Mucosa of rectum (tissue), 2 donors: ENCODE measurements at regions not wholly inside any gene's neighbourhood (a gene's known extent, or its start where the extent isn't known, plus 50 kb on each side); places are given as distances from the start of the nearest gene placed in this dataset.

ENCODE experiments used
- H3K27ac ChIP-seq, 2 donors: one replicate each; pipeline ENCODE4 v1.7.0; 2013; ENCODE audit warnings: inconsistent platforms in 2 of 2, low read depth in 2 of 2, low read length in 2 of 2
- H3K27me3 ChIP-seq, 2 donors: one replicate each; pipeline ENCODE4 v1.7.0; 2013; ENCODE audit warnings: low read length in 2 of 2; ENCODE audit not compliant: control insufficient read depth in 2 of 2, insufficient read depth in 2 of 2
- H3K36me3 ChIP-seq, 2 donors: one replicate each; pipeline ENCODE4 v1.7.0; 2013; ENCODE audit warnings: low read length in 2 of 2; ENCODE audit not compliant: control insufficient read depth in 2 of 2, insufficient read depth in 2 of 2
- H3K4me1 ChIP-seq, 2 donors: one replicate each; pipeline ENCODE4 v1.7.0; 2013; ENCODE audit warnings: low read length in 2 of 2, mild to moderate bottlenecking in 1 of 2; ENCODE audit not compliant: control insufficient read depth in 2 of 2, insufficient read depth in 2 of 2
- H3K4me3 ChIP-seq, 2 donors: one replicate each; pipeline ENCODE4 v1.7.0; 2013; ENCODE audit warnings: low read length in 2 of 2
- H3K9ac ChIP-seq, 2 donors: one replicate each; pipeline ENCODE4 v1.7.0; 2013; ENCODE audit warnings: low read length in 2 of 2, low read depth in 1 of 2, mild to moderate bottlenecking in 1 of 2
- H3K9me3 ChIP-seq, 2 donors: one replicate each; pipeline ENCODE4 v1.7.0; 2013; ENCODE audit warnings: low read length in 2 of 2; ENCODE audit not compliant: control insufficient read depth in 2 of 2
- donor health status: healthy.
- donor health status: Normal muscosa, but diverticular disease.

DNA sequence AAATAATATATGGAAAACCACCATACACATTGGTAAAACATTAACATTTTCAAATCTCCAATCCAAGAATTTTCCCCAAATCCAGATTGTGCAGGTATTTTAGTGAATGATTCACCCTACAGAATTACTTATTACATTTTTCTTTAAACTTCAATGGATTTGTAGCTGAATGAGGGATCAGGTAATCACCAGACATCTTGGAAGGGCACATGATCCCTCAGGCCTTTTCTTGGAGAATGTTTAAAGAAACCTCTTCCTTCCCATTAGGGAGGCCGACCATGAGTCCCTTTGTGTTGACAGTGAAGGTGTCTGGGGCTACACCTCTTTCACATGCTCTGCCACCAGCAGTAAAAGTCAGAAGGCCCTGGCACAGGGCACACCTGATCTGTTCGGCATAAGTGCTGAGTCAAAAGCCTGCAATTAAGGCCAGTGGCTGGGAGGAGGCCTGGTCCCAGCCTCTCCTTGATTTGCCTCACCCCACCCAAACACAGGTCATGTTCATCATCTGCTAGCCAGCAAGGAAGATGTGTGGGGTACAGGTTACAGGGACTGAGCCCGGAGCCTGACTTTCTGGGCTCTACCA, 207.7 kb downstream of the SNX10 start:
- Histone ChIP-seq H3K27ac (no peak overlapping the region), H3K27me3 (no peaks in the 10 kb centered on the region), H3K4me3 (no peak overlapping the region), H3K9me3 (no peaks in the 10 kb centered on the region), H3K36me3 (no peaks in the 10 kb centered on the region), H3K4me1 (no peaks in the 10 kb centered on the region), H3K9ac (no peak overlapping the region)

DNA sequence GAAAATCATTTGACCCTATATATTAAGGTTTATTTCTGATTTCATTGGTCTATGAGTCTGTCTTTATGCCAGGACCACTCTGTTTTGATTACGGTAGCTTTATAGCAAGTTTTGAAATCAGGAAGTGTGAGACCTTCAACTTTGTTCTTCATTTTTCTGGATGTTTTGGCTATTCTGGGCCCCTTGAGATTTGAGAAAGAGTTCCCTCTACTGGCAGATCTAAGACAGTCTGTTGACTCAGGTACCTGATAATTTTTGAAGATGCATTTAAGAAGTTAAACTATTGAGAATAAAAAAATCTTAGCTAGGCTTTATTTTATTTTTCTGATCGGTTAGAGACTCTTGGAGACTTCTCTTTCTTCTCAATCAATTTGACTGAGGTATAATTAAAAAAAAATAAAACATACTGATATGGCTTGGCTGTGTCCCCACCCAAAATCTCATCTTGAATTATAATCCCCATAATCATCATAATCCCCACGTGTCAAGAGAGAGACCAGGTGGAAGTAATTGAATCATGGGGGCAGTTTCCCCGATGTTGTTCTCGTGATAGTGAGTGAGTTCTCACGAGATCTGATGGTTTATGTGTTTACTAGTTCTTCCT, 209.2 kb downstream of the SNX10 start:
- Histone ChIP-seq H3K27ac (no peak overlapping the region), H3K36me3 (no peaks in the 10 kb centered on the region), H3K9me3 (no peaks in the 10 kb centered on the region), H3K9ac (no peak overlapping the region), H3K4me3 (no peak overlapping the region), H3K27me3 (no peaks in the 10 kb centered on the region), H3K4me1 (no peaks in the 10 kb centered on the region)

DNA sequence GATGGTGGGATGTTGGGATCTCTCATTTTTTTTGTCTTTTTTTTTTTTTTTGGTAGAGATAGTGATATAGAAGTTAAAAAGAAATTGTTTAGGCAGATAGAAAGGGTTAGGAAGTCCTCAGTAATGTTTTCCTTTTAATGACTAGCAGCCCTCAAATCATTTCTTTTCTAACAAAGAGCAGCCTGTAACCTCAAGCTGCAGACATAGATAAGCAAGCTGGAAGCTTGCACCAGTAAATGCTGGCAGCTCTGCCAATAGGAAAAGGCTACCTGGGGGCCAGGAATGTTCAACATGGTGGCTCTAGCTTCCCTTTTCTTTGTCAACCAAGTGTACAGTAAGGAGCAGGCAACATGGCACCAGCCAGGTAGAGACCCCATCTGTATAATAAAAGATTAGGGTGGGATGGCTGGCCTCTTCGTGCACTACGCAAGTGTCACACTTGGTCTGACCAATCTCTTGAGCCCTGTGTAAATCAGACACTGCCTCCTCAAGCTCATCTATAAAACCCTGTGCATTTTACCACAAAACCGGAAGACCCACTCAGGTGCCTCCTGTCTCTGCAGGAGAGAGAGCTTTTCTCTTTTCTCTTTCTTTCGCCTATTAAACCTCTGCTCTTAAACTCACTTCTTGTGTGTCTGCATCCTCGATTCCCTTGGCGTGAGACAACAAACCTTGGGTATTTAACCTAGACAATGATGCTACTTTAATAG, 212.9 kb downstream of the SNX10 start:
- peaks cover 3 to 7% of the 10 kb centered on the region in 2 donors for H3K4me1 ChIP-seq
- no peak overlapping the region for H3K27ac ChIP-seq
- no peaks in the 10 kb centered on the region for H3K27me3 ChIP-seq
- H3K4me3 ChIP-seq, result no peak overlapping the region
- no peaks in the 10 kb centered on the region for H3K36me3 ChIP-seq
- no peaks in the 10 kb centered on the region for H3K9me3 ChIP-seq
- no peak overlapping the region for H3K9ac ChIP-seq

DNA sequence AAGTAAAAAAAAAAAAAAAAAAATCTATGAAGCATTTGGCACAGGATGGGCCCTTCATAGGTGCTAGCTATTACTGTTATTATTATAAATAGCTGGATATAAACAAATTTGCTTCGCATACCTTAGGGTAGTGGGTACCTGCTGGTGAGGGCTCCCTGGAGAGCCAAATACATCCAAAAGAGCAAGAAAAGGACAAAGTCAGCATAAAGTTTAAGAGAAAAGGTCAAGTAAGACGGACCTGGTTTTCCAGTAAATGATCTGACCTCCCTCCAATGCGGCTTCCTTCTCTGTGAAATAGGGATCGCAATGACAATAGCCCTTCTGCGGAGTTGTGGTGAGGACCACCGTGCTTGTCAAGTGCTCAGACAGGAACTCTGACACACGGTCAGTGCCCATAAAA, 214.5 kb downstream of the SNX10 start:
- Histone ChIP-seq H3K27me3 (no peaks in the 10 kb centered on the region), H3K36me3 (no peaks in the 10 kb centered on the region), H3K9ac (no peak overlapping the region), H3K4me3 (no peak overlapping the region), H3K9me3 (no peaks in the 10 kb centered on the region), H3K4me1 (peaks cover 3 to 7% of the 10 kb centered on the region in 2 donors), H3K27ac (no peak overlapping the region)

DNA sequence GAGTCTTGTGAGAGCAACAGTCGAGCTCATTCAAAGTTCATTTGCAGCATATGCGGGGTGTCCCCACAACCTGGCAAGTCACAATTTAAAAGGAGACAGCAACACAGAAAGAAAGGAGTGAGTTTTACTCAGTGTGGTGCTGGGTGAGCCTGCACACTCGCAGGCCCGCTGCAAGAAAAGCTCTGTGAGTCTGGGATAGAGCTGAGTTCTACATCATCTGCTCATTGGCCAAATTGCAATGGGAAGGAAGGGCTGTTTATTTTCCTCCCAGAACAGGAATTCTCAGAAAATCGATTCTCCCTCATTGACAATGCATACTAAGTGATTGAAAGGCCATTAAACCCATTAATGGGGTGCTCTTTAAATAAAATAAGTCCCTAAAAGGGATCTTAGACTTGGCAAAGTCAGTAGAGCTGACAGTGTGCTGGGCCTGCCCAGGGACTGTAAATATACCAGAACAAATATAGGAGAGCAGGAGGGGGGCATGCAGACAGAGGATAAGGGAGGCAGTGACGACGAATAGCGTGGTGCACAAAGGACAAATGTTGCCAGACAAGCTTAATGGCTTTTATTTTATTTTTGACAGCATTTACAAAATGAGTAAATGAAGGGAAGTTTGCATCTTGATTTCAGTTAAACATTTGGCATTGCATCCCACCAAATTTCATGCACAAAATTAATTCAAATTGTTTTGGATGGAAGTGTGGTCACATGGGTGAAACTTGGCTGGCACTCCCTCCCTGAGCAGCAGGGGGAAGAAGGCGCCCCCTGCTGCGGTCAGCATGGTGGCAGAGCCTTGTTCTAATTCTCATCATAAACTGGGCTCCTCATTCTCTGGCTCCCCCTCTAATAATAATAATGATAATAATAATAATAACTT, 215.7 kb downstream of the SNX10 start:
- Histone ChIP-seq H3K36me3 (no peaks in the 10 kb centered on the region), H3K9ac (no peak overlapping the region), H3K9me3 (no peaks in the 10 kb centered on the region), H3K4me3 (no peak overlapping the region), H3K27me3 (no peaks in the 10 kb centered on the region), H3K4me1 (peaks cover 3 to 7% of the 10 kb centered on the region in 2 donors), H3K27ac (no peak overlapping the region)

DNA sequence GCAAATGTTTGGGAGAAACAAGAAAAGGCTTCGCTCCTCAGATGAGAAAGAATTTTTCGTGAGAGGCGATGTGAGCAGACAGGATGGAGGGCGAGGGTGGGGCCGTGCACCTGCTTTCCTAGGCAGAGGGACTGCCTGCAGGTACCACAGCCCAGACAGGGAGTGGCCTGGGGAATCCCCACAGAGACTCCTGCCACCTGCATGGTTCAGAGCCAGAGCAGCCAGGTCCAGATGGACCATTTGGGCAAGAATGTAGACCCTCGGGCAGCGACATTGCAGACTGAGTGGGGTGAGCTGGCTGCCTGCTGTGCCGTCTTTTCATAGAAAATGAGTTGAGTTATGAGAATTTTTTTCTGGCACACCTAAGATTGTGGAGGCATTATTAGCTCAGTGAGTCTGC, 216.8 kb downstream of the SNX10 start:
- H3K36me3 ChIP-seq, result no peaks in the 10 kb centered on the region
- no peak overlapping the region for H3K27ac ChIP-seq
- H3K4me3 ChIP-seq, result no peak overlapping the region
- H3K9ac ChIP-seq, result no peak overlapping the region
- H3K4me1 ChIP-seq, result peaks cover 3 to 7% of the 10 kb centered on the region in 2 donors
- H3K9me3 ChIP-seq, result no peaks in the 10 kb centered on the region
- H3K27me3 ChIP-seq, result no peaks in the 10 kb centered on the region

DNA sequence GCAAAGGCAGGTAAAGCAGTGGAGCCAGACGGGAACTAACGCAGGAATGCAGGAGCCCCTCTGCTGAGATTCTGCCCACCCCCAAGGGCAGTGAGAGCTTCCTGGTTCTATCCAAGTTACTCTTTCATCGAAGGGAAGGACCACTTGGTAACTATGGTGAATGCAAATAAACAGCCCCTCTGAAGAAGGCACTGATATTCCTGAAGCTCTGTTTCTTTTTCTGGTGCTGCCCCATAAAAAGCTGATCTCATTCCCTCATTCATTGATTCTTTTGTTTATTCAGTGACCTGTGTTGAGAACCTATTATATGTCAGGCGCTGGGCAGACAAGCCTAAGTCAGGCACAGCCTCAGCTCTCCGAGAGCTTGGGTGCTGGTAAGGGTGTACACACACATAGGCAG, 217.3 kb downstream of the SNX10 start:
- Histone ChIP-seq H3K9ac (no peak overlapping the region), H3K27ac (no peak overlapping the region), H3K4me3 (no peak overlapping the region), H3K4me1 (peaks cover 3 to 7% of the 10 kb centered on the region in 2 donors), H3K9me3 (no peaks in the 10 kb centered on the region), H3K27me3 (no peaks in the 10 kb centered on the region), H3K36me3 (no peaks in the 10 kb centered on the region)

DNA sequence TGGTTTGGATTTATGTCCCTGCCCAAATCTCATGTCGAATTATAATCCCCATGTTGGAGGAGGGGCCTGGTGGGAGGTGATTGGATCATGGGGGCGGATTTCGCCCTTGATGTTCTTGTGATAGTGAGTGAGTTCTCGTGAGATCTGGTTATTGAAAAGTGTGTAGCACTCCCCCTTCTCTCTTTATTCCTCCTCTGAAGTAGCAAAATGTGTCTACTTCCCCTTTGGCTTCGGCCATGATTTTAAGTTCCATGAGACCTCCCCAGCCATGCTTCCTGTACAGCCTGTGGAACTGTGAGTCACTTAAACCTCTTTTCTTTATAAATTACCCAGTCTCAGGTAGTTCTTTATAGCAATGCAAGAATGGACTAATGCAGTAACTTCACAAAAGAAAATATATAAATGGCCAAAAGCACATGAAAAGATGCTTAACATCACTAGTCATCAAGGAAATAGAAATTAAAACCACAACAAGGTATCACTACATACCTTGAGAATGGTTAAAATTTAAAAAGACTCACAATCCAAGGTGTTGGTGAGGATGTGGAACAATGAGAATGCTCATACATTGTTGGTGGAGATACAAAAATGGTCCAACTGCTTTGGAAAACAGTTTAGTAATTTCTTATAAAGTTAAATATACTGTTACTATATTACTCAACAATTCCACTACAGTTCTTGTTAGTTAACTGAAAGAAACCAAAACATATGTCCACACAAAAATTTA, 218.7 kb downstream of the SNX10 start:
- Histone ChIP-seq H3K4me1 (peaks cover 3 to 10% of the 10 kb centered on the region in 2 donors), H3K27ac (no peak overlapping the region), H3K27me3 (no peaks in the 10 kb centered on the region), H3K36me3 (no peaks in the 10 kb centered on the region), H3K4me3 (no peak overlapping the region), H3K9ac (no peak overlapping the region), H3K9me3 (no peaks in the 10 kb centered on the region)

DNA sequence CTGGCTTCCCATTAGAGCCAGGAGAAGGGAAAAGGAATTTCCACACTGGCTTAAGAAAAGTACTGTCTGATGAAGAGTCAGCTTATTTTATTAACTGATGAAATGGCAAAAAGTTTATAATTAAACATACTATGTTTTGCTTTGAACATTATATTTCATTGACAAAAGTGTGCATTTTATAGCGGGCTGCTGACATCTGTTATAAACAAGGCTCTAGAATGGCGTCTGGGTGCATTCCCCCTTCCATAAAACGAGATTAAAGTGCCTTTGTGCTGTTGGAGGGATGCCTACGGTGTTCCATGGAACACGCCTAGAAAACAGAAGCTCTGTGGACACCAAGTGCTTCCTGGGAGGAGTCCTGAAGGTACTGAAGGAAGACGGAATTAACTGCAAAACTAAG, 220.2 kb downstream of the SNX10 start:
- Histone ChIP-seq H3K4me3 (no peak overlapping the region), H3K27ac (peak overlapping the region in 1 of 2 donors; percentile 0), H3K9me3 (no peaks in the 10 kb centered on the region), H3K27me3 (no peaks in the 10 kb centered on the region), H3K4me1 (peaks cover 3 to 11% of the 10 kb centered on the region in 2 donors), H3K36me3 (no peaks in the 10 kb centered on the region), H3K9ac (no peak overlapping the region)
